GM21528 (cell line): ENCODE measurements at regions not wholly inside any gene's neighbourhood (a gene's known extent, or its start where the extent isn't known, plus 50 kb on each side); places are given as distances from the start of the nearest gene placed in this dataset.

Experiments used
- ATAC-seq: cut with Tn5 transposase; IDR thresholded peaks from one replicate; pipeline ENCODE4 v1.9.1; 2021; ENCODE audit warnings: mild to moderate bottlenecking, moderate library complexity; ENCODE audit not compliant: unreplicated experiment, low FRiP score

DNA sequence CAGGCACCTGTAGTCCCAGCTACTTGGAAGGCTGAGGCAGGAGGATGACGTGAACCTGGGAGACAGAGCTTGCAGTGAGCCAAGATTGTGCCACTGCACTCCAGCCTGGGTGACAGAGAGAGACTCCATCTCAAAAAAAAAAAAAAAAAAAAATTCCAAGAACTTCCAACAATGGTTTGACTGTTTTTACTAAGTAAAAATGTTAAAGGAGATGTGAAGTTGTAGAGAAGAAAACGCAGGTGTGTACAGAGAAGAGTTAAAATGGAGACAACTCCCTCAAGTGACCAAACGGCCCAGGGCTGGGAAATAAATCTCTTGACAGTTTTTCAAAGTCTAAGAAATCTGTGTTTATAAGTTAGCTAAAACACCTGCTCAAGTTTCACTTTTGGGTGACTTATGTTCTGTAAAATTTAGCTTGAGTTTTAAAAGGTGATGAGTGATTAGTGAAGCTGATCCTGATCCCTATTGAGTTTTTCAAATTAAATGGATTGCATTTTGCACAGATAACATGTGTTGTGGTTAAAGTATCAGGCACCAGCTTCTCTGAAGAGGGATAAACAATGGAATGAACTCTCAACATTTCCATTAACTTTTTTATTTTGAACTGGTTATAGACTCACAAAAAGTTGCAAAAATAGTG, 255.2 kb upstream of the CD180 start:
- ATAC-seq, result no peak

DNA sequence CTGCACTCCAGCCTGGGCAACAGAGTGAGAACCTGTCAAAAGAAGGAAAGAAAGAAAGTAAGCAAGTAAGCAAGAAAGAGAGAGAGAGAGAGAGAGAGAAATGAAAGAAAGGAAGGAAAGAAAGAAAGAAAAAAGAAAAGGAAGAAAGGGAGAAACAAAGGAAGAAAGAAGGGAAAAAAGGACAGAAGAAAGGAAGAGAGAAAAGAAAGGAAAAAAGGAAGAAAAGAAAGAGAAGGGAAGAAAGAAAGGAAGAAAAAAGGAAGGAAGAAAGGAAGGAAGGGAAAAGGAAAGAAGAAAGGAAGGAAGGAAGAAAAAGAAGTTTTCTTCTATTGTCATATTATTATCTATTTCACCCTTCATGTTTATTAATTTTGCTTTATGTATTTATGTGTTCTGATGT, 251.1 kb upstream of the CD180 start:
- ATAC-seq, result no peak

DNA sequence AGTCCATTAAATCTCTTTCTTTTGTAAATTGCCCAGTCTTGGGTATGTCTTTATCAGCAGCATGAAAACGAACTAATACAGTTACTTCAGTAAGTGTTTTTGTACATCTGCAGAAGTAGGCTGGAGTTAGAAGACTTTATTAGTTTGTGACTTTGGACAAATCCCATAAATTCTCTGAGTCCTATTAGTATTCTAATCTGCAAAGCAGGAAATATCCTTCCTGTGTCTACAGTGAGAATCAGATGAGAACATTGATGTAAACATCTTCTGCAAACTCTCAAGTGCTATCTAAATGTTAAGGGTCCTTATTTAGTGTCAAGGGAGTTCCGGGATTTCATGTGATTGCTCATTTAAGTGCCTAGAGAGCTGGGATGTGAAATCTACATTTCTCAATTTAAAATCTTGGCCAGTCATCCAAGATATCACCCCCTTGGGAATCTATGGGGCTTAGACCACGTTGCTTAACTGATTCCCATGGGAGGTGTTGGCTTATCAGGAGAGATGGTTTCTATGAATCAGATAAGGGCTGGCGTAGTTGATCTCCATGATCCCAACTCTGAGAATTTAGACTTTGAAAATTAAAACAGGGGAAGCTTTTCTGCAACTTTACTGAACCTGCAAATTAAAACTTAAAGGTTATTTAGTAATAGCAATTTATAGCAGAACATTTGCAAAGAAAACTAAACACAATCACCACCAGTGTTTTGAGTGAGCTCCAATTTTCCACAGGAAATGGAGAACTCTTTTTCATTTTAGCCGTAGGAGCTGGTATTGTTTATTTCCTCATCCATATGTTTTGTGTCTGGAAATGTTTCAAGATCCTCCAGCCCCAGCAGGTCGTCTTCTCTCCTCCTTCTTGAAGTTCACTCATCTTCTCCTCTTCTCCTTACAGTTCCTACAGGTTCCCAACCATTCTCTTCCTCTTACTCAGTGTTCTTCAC, 241.6 kb upstream of the CD180 start:
- ATAC-seq, result no peak

DNA sequence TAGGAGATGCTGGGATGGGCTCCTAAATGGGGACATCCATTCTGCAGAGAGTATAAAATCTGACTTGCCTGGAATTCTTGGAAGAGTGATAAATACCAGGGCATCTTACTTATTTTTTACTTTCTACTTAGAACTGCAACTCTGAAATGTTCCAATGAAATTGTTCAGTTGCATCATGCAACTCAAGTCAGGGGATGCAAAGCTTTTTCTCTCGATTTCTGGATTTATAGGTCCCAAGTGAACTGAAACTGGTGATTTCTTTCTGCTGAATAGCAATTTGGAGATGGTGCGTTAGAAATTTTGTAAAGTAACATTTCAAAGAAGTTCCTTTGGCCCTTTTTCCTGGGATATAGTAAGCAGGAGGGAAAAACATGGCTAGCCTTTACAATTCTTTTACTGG, 238.4 kb upstream of the CD180 start:
- no peak for ATAC-seq

DNA sequence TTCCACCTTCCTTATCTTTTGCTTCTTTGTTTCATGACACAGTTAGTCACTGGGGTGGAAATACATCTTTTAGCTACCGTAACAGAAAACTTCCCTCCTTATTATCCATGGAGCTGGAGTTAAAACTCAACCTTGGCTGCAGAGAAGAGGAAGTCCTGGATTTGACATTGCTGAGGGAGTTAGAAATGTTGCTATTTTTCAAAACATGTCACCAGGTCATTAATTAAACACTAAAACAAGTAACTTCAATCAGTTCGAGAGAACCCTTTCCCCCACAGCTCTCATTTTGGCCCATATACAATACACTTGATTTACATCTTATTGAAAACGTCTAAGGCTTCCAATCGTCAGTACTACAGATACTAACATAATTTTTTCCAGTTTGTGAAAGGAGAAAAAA, 237.9 kb upstream of the CD180 start:
- ATAC-seq, result no peak

DNA sequence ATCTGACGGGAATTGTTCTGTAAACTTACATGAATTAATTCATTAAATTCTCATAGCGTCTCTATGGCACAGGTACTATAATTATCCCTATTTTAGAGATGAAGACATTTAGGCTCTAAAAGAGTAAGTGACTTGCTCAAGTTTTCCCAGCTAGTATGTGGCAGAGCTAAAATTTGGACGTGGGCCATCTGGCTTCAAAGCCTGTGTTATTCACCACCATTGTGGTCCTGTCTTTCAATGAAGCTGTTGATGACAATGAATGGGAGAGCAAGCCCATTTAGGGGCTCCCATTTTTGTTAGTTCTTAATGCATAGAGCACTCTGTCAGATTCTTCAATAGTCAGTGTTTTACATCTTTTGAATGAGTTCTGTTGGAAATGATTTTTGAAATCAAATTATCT, 236.0 kb upstream of the CD180 start:
- ATAC-seq, result no peak

DNA sequence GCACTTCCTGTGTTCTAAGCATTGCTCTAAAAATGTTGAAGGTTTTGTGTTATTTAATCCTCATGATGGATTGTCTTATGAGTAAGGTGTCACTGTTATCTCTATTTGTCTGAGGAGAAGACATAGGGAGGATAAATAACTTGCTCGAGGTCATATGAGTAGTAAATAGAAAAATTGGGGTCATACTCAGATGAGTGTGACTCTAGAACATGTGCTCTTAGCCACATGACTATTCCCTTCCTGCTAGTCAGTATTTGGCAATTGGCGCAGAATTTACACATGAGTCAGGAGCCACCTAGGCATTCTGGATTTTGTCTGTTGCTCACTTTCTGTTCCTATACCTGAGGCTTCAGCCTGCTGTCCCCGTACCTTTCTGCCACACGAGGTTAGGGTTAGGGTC, 234.6 kb upstream of the CD180 start:
- ATAC-seq, result no peak

DNA sequence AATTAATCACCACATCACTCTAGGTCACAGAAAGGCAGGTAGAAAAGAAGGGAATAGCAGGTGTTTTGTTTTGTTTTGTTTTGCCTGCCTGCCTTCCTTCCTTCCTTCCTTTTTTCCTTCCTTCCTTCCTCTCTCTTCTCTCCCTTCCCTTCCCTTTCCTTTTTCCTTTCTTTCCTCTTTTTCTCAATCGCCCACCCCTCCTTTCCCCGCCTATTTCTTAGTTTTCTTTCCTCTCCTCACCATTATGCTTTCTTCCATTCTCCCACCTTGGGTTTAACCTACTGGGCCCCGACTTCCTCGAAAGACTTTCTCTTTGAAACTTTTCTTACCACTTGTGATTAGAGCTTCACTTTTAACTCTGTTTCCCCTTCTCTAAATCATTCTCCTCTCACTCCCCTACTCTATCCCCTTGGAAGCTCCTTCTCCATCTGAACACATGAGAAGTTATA, 231.3 kb upstream of the CD180 start:
- no peak for ATAC-seq

DNA sequence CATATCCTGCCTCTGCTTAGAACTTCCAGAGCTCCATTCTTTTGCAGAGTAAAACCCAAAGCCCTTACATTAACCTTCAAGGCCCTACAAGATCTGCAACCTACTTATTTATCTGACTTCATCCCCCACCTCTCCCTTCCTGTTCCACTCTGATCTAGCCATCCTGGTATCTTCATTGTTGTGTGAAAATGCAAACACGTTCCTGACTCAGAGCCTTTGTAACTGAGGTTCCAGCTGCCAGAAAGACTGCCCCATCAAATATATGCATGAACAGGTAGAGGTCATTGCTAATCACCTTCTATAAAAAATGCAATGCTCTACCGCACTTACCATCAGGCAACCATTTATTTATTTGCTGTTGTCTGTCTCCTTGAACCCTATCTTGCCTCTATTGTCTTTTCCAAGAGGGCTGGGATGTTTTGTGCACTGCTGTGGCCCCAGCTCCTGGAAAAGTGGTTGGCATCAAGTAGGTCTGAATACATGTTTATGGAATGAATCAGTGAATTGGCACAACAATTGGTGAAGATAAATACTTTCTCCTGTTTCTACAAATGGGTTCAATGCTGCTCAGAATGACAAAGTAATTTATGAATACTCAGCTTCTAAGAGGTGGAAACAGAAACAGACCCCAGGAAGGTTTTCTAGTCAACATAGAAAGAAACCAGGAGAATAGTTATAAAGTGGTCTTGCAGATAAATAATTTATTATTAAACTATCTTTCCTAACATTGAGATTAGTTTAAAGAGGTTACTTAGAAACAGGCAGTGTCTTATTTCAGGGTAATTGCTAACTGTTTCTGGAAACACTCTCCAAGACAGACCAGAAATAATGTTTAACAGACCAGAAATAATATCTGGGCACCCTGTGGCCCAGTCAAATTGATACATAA, 230.6 kb upstream of the CD180 start:
- ATAC-seq, result no peak

DNA sequence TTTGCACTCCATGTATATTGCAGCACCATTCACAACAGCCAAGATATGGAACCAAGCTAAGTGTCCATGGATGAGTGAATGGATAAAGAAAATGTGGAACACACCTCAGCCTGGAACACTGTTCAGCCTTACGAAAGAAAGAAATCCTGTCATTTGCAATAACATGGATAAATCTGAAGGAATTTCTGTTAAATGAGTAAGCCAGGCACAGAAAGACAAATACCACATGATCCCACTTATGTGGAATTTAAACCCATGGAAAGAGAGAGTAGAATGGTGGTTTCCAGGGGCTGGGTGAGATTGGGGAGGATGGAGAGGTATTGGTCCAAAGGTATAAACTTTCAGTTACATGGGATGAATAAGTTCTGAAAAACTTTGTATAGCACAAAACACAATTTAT, 228.9 kb upstream of the CD180 start:
- no peak for ATAC-seq

DNA sequence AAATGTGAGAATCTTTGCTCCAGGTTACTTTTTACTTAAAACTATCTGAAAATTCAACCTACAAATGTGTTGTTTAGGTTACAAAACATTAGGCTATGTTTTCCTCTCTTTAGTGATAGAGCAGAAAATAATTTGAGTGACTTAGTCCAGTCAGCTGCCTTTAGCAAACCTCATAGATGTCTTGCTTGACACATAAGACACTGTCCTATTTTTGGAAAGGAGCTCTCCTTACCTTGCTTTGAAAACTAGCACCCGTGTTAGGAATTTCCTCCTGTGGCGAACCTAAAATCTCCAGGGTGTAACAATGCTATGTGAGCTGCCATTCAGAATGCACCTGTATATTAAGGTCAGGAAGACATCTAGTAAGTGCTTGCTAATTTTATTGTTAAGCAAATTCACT, 221.2 kb upstream of the CD180 start:
- ATAC-seq, result no peak

DNA sequence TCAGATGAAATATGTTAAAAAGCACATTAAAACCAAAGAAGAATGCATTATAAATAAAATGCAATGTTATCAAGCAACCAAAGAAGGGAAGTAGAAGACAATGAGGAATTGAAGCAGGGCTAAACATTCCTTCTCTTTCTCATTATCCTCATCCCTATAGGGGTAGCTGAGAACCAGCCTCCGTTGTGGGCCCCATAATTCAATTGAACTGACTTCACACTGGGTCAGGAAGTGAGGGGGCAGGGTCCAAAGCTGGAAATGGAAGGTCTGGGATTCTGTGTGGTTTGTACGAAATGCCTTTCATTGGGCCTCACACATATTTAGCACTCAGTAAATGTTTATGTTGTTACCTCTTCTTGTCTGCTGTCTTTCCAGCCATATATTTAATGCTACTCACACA, 220.4 kb upstream of the CD180 start:
- no peak for ATAC-seq

DNA sequence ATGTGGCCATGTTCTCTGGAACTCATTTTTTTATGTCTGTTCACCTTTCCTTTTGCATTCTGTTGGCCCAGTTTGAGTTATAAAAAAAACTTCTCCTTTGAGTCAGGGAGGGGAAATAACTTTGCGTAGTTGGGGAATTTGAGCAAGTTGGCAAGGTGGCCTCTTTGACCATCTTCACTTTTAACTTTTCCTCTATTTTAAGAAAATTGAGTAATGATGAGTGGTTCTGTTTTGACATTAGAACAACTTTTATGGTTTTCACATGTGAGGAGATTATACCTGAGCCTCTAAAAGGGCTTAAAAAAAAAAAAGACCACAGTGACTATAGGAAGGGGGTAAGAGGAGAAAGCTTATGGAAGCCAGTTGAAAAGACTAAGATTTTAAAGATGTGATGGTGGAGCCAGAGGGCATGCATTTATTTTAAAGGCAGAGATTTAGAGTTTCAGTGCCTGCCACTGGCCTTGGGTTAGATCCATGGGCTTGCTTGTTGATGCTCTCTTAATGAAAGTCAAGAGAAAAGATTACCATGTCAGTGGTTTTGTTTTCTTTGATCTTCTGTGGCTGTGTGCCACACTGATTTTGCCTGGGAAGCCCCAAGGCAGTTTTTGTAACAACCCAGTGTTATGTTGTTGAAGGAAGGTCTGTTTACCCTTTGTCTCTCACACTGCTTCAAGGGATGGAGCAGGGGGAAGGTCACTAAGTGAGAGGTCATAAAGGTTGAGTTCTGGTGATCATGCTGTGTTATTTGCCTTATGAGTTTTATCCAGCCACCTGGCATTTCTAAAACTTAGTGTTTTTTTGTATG, 219.7 kb upstream of the CD180 start:
- no peak for ATAC-seq

DNA sequence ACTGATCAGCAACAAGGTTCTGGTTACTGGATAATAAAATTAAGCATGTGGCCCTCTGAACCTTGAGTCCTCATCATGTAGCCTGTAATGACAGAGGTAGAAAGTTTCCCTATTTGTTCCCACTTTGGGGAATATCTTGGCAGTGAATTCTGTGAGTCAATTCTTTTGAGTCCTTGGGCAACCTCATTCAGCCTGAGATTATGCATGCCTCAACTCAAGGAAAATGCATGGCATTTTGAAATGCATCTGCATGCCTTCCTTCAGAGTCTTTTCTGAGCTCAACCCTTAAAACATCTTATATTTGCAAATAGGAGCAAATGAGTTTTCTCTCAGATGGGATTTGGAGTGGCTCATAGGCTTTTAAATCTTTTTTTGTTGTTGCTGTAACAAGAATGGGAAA, 218.1 kb upstream of the CD180 start:
- ATAC-seq, result no peak

DNA sequence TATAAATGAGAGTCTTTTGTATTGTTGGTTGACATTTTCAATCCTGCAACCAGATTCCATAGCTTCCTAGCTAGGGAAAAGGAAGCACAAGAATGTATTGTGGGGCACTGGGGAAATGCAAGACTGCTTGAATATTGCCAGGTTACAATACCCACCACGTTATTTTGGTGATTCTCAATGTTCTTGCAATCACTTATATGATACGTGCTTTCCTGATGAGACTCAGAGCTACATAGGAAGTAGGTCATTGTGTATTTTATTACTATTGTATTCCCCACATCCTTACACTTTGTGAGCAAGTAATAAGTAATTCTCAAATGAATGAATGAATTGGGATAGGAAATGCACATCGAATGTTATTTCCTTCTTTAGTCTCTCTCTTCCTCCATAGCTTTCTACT, 217.1 kb upstream of the CD180 start:
- no peak for ATAC-seq

DNA sequence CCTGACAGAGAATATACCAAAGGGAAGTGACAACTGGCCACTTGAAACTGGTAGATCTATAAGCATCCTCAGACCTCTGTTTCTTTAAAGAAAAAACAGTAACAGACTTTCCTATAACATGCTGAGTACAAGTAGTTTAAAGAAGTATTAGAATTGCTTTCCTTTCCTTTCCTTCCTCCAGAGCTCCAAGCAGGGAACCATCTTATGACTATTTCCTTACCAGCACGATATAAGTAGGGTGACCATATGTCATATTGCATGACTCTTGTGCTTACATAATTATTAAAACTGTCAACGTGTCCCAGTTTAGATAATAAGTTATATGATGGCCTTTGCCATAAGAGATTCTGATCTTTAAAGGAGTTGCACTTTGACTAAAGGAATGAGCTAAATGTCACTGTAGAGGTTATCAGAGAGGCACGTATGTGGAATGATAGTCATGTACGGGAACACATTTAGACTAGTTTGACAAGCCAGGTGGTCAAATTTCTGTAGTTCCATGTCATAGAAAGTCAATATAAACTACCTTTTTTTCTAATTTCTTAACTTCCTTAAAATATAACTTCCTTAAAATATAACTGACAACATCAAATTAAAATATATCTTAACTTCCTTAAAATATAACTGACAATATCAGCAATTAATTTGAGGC, 212.7 kb upstream of the CD180 start:
- no peak for ATAC-seq

DNA sequence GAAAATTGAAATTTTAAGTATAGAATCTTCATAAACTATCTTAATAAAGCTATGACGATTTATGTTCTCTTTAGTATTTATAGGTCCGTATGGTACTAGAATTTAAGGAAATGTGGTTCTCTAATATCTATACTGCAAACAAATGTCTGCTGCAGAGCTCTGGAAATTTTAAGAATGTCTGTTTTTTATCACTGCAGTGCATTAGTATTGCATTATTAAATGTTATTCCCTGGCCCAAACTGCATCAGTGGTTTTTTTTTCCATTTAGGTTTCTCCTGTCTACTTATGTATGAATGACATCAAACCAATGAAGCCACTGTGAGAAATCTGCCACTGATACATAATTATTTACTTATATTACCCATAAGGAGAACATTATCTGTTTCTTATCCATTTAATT, 211.4 kb upstream of the CD180 start:
- ATAC-seq, result no peak

DNA sequence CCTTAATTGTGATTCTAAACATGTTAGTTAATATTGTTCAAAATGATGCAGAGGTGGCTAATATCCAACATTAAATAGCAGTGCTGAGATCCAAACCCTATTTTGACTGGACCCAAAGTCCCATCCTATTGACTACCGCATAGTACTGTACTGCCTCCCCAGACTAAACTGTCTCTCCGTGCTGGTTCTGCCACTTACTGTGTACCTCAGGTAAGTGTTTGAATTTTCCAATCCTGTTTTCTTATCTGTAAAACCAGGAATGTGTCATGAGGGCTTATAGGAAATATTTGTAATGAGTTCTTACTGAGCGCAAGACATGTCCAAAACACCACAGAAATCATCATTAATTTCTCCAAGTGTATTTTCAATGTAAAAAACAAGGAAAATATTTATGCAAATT, 209.2 kb upstream of the CD180 start:
- no peak for ATAC-seq

DNA sequence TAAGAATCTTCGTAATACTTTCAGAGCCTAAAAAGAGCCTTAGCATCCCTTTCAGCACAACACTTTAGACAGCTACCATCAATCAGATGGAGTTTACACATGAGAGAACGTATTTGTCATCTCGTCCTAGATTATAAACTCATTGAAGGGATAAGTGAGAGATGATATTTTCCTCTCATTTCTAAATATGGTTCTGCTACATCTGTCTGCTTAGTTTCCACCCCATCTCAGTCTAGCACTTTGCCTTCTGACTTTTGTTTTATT, 208.4 kb upstream of the CD180 start:
- ATAC-seq, result no peak
